ENCODE measurements at regions not wholly inside any gene's neighbourhood (a gene's known extent, or its start where the extent isn't known, plus 50 kb on each side); places are given as distances from the start of the nearest gene placed in this dataset.

DNA sequence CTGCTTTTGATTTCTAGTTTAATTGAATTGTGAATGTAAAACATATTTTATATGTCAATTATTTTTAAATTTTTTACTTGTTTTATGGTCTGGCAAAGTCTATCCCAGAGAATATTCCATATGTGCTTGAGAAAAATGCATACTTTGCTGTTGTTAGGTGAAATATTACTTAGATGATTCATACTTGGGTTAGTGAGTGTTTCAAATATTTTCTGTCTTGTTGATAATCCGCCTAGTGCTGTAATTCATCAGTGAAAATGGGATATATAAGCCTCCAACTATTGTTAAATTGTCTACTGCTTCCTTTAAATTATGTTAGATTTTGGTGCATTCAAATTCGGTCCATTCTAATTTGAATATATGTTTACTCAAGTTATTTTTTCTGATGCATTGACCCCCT, 395.5 kb downstream of the LRFN5 start:
- Histone ChIP-seq H3K36me3 (no peaks in the 10 kb centered on the region), H3K9me3 (no peaks in the 10 kb centered on the region), H3K27me3 (no peaks in the 10 kb centered on the region), H3K4me3 (no peak overlapping the region), H3K27ac (no peak overlapping the region), H3K4me1 (no peaks in the 10 kb centered on the region)
- no peak for DNase-seq (ENCODE audit: extremely low spot score in 2 of 2)
- TF ChIP-seq POLR2AphosphoS5 (IDR thresholded peaks at IDR 0.05; ENCODE audit: insufficient read depth in 1 of 2, low read depth in 1 of 2) (no peak), POLR2A (IDR thresholded peaks at IDR 0.05) (no peak)
- TF ChIP-seq, protein P1, sequence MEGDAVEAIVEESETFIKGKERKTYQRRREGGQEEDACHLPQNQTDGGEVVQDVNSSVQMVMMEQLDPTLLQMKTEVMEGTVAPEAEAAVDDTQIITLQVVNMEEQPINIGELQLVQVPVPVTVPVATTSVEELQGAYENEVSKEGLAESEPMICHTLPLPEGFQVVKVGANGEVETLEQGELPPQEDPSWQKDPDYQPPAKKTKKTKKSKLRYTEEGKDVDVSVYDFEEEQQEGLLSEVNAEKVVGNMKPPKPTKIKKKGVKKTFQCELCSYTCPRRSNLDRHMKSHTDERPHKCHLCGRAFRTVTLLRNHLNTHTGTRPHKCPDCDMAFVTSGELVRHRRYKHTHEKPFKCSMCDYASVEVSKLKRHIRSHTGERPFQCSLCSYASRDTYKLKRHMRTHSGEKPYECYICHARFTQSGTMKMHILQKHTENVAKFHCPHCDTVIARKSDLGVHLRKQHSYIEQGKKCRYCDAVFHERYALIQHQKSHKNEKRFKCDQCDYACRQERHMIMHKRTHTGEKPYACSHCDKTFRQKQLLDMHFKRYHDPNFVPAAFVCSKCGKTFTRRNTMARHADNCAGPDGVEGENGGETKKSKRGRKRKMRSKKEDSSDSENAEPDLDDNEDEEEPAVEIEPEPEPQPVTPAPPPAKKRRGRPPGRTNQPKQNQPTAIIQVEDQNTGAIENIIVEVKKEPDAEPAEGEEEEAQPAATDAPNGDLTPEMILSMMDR (IDR thresholded peaks at IDR 0.05), result no peak
- intact Hi-C loops (cut with DNase I), result no loop called here

DNA sequence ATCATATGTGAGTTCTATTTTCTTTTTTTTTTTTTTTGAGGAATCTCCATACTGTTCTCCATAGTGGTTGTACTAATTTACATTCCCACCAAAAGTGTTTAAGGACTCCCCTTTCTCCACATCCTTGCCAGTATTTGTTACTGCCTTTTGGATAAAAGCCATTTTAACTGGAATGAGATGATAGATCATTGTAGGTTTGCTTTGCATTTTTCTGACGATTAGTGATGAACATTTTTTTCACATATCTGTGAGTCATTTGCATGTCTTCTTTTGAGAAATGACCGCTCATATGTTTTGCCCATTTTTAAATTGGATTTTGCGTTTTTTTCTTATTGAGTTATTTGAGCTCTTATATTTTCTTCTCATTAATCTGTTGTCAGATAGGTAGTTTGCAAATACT, 394.8 kb downstream of the LRFN5 start:
- Histone ChIP-seq H3K4me1 (no peaks in the 10 kb centered on the region), H3K27ac (no peak overlapping the region), H3K4me3 (no peak overlapping the region), H3K36me3 (no peaks in the 10 kb centered on the region), H3K27me3 (no peaks in the 10 kb centered on the region), H3K9me3 (no peaks in the 10 kb centered on the region)
- intact Hi-C loops (cut with DNase I), result no loop called here
- TF ChIP-seq POLR2A (IDR thresholded peaks at IDR 0.05), result no peak
- no peak for DNase-seq (ENCODE audit: extremely low spot score in 2 of 2)

DNA sequence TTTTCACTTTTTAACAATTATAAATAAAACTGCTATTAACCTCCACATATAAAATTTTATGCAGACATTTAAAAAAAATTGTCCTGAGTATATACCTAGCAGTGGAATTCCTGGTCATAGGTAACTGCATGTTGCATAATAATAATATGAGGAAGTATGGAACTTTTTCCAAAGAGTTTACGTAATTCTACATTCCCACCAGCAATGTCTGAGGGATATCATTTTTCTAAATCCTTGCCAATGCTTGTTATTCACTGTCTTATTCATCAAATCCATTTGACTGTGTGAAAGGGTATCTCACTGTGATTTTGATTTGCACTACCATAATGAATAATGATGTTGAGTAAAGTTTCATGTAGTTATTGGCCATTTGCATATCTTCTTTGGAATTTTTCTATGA, 393.8 kb downstream of the LRFN5 start:
- intact Hi-C loops (cut with DNase I), result no loop called here
- no peak overlapping the region for H3K27ac ChIP-seq
- H3K4me1 ChIP-seq, result no peaks in the 10 kb centered on the region
- no peaks in the 10 kb centered on the region for H3K27me3 ChIP-seq
- no peak overlapping the region for H3K4me3 ChIP-seq
- TF ChIP-seq POLR2A (IDR thresholded peaks at IDR 0.05) (no peak), POLR2AphosphoS5 (IDR thresholded peaks at IDR 0.05; ENCODE audit: insufficient read depth in 1 of 2, low read depth in 1 of 2) (no peak)
- TF ChIP-seq, protein P1 (IDR thresholded peaks at IDR 0.05), result no peak
- H3K9me3 ChIP-seq, result no peaks in the 10 kb centered on the region
- H3K36me3 ChIP-seq, result no peaks in the 10 kb centered on the region
- DNase-seq (ENCODE audit: extremely low spot score in 2 of 2), result no peak

DNA sequence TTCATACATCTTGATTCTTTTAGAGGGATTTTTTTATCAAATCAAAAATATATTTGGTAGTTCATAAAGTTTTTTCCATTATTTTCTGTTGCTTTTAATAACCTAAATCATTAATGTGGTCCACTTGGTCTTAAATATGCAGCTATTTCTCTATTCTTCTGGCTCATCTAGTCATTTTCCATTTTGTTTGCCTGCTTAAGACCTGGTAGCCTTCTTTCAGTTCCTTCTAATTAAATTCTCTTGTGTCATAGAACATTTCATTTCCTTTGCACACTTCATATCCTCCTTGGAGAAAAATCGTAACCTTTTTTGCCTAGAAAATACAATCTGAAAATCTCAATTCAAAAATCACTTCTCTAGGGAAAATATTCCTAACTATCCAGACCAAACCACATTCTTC, 387.0 kb downstream of the LRFN5 start:
- Histone ChIP-seq H3K36me3 (no peaks in the 10 kb centered on the region), H3K9me3 (no peaks in the 10 kb centered on the region), H3K4me1 (no peaks in the 10 kb centered on the region), H3K27ac (no peak overlapping the region), H3K27me3 (no peaks in the 10 kb centered on the region), H3K4me3 (no peak overlapping the region)
- no peak for TF ChIP-seq POLR2AphosphoS5 (IDR thresholded peaks at IDR 0.05; ENCODE audit: insufficient read depth in 1 of 2, low read depth in 1 of 2)
- no peak for TF ChIP-seq POLR2A (IDR thresholded peaks at IDR 0.05)
- TF ChIP-seq, protein P1 (IDR thresholded peaks at IDR 0.05), result no peak
- no peak for DNase-seq (ENCODE audit: extremely low spot score in 2 of 2)
- intact Hi-C loops (cut with DNase I), result no loop called here

DNA sequence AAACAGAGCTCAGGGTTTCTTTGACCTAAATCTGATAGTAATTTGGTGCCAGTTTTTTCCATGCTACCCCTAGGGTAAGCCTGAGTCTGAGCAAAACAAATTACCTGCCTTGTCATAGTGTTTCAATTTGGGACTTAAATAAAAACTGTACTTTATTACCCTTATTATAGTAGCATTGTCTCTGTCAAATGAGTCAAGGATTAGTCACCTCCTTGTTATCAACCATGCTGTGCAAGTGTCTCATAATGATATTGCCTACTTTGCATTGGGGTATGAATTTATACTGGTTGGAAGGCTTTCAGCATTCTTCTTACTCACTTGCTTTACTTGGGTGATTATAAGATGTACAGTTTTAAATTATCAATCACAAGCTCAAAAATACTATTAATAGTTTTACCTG, 380.0 kb downstream of the LRFN5 start:
- DNase-seq (ENCODE audit: extremely low spot score in 2 of 2), result no peak
- Histone ChIP-seq H3K4me3 (no peak overlapping the region), H3K36me3 (no peaks in the 10 kb centered on the region), H3K27ac (no peak overlapping the region), H3K27me3 (no peaks in the 10 kb centered on the region), H3K4me1 (no peaks in the 10 kb centered on the region), H3K9me3 (no peaks in the 10 kb centered on the region)
- TF ChIP-seq POLR2AphosphoS5 (IDR thresholded peaks at IDR 0.05; ENCODE audit: insufficient read depth in 1 of 2, low read depth in 1 of 2), result no peak
- TF ChIP-seq, protein P1 (IDR thresholded peaks at IDR 0.05), result no peak
- no peak for TF ChIP-seq POLR2A (IDR thresholded peaks at IDR 0.05)
- intact Hi-C loops (cut with DNase I), result no loop called here
